ENCODE measurements at regions not wholly inside any gene's neighbourhood (a gene's known extent, or its start where the extent isn't known, plus 50 kb on each side); places are given as distances from the start of the nearest gene placed in this dataset.

GRCh38 chr6:103062136-103062535, 1668.6 kb downstream of the GRIK2 start:
- no peak for DNase-seq (ENCODE audit: low read depth)

DNA sequence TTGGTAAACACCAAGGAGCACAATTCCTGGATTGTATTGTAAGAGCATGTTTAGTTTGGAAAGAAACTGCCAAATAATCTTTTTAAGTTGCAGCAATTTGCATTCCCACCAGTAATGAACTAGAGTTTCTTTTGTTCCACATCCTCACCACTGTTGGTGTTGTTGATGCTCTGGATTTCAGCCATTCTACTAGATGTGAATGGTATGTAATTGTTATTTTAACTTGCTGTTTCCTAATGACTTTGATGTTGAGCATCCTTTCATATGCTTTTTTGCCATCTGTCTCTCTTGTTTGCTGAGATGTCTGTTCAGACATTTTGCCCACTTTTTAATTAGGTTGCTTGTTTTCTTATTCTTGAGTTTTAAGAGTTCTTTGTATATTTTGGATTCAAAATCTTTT, 1654.1 kb downstream of the GRIK2 start:
- no peak for DNase-seq (ENCODE audit: low read depth)

DNA sequence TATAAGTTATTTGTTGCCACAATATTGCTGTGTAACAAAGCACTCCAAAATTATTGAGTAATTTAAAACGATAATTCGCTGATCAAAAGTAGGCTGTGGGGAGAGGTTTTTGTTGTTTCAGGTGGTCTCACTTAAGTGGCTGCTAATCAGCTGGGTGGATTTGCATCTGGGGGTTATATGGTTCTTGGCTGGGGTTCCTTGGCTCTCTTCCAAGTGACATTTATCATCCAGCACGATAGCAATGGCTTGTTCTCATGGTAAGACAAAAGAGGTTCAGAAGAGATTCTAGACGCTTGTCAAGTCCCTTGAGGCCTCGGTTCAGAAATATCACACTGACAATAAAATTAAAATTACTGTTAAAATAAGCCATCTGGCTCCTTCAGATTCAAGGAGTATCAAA, 1648.8 kb downstream of the GRIK2 start:
- DNase-seq (ENCODE audit: low read depth), result no peak

DNA sequence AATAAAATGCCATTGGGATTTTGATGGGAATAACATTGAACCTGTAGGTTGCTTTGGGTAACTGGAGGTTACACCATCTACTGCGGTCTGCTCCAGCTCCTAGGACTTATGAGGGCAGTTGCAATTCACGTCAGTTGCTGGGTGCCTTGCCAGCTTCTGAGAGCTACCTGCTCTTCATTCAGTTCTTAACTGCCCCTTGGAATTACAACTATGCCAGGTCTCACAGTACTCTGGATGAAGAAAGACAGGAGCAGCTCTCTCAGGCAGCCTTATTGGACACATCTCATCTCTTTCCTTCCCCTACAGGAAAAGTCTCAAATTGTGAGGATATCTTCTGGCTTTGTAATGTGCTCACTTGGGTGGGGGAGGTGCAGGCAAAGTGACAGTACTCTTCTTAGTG, 1643.3 kb downstream of the GRIK2 start:
- no peak for DNase-seq (ENCODE audit: low read depth)

- no peak for DNase-seq (ENCODE audit: low read depth)
Observed at GRCh38 chr6:103027271-103027931, 1633.9 kb downstream of the GRIK2 start.

GRCh38 chr6:103018426-103018825, 1624.9 kb downstream of the GRIK2 start:
- no peak for DNase-seq (ENCODE audit: low read depth)

DNA sequence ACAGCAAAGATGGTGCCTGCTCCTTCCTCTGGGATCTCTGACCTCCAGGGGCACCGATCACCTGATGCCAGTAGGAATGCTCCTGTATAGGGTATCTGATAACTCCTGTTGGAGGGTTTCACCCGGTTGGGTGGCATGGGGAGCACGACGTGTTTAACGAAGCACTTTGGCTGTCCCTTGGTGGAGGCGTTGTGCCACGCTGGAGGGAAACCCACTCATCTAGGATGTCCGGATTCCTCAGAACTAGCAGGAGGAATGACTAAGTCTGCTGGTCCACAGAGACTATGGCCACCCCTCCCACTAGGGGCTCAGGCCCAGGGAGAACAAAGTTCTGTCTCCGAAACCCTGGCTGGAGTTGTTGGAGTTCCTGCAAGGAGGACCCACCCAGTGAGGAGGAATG, 1624.4 kb downstream of the GRIK2 start:
- DNase-seq (ENCODE audit: low read depth), result no peak

DNA sequence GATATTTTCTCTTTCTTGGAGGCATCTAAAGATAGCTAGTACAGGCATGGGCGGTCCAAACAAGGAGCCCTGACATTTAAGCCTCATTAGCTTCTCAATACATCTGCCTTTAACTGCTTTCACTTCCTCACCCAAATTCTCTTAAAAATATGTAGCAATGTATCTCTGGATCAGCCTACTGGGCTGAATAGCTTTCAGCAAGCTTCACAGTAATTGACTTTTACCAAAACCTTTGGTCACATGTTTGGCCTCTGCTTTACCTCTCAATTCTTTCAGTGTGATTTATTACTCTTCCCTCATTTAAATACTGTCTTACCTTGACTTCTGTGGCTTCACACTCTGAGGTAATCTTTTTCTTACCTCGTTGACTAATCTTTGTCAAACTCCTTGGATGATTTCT, 1618.1 kb downstream of the GRIK2 start:
- no peak for DNase-seq (ENCODE audit: low read depth)

GRCh38 chr6:103002282-103002681, 1608.8 kb downstream of the GRIK2 start:
- DNase-seq (ENCODE audit: low read depth), result peak; percentile 2

- DNase-seq (ENCODE audit: low read depth), result no peak
Observed at GRCh38 chr6:103001724-103002123, 1608.2 kb downstream of the GRIK2 start.

DNA sequence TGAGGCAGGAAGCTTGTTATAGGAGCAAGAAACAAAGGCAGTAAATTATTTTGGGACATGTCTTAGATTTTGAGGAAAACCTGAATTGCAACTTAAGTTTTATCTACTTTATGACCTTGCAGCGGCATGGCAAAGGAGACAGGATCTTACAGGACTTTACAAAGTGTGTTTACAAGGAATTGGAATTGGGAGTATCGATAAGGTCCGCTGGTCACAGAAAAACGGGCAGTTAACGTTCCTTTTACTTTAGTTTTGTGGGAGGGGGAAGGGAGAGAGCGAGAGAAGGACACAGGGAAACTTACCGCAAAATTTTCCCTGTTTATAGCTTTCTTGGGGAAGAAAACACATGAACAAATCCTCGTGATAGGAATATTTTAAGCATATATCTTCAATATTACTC, 1607.2 kb downstream of the GRIK2 start:
- DNase-seq (ENCODE audit: low read depth), result no peak

DNA sequence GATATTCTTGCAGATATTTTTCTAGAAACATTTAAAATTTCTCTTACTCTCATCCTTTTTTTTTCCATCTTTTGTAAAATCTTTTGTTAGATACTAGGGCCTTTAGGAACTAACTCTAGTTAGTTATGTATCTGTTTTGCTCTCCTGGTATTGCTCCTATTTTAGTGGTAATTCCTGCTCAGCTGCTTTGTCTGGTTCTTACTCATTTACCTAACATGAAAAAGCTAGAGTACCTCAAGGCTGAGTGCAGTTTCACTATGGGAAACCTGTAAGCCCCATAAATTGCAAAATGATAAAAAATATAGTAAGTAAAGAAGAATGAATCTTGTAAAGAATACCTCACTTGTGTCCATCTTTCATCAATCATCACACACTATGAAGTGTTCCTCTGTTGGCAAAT, 1602.0 kb downstream of the GRIK2 start:
- DNase-seq (ENCODE audit: low read depth), result no peak

DNA sequence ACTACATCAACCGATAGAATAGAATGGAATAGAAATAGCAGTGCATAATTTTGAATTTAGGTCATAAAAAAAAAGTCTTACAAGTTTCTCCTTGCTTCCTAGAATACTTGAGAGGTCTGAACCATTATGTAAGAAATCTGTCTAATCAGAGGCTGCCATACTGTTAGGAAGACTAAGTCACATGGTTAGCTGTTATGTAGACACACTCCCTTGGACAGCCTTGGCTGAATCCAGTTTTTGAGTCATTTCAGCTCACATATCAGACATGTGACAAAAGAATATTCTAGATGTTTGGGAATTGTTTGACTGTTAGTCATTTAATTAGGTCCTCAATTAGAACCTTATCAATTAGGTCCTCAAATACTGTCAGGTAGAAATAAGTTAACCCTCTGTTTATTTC, 1601.4 kb downstream of the GRIK2 start:
- DNase-seq (ENCODE audit: low read depth), result no peak

GRCh38 chr6:102986086-102986485, 1592.6 kb downstream of the GRIK2 start:
- no peak for DNase-seq (ENCODE audit: low read depth)

DNA sequence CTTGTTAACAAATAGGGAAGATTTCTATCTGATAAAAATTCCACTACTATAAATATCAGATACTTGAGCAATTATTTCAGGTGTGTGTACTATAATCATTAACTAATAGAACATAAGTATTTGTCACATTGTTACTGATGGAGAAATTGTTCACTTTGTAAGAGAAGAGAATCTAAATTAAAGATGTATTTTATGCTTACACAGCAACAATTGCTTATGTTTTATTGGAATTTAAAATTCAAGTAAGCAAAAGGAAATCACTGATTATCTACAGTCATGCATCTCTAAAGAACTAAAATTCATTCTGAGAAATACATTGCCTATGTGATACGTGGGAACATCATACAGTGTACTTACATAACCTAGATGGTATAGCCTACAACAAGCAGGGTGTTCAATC, 1590.8 kb downstream of the GRIK2 start:
- no peak for DNase-seq (ENCODE audit: low read depth)

DNA sequence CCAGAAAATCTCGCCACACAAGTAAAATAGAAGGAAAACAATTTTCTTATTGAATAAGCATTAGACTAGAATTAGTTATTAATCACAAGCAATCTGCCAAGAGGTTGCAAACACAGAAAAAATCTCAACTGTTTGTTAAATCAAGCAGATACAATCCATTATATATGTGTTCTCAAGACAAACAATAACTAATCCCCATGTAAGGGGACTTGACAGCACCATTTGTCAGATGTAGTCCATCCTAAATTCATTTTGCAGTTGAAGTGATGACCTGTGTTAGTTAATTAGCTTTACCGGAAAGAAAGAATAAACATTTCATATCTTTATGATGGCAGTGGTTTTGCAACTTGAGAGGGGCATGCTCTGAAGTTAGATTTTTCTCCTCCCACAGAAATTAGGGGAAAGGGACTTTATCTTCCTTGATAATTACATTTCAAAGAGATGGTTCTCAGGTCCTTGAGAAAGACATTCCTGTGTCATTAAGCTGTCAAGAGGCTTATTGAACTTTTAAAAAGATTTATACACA, 1588.0 kb downstream of the GRIK2 start:
- DNase-seq (ENCODE audit: low read depth), result no peak

- DNase-seq (ENCODE audit: low read depth), result no peak
Observed at GRCh38 chr6:102980951-102981350, 1587.4 kb downstream of the GRIK2 start.

GRCh38 chr6:102961902-102962301, 1568.4 kb downstream of the GRIK2 start:
- no peak for DNase-seq (ENCODE audit: low read depth)

- no peak for DNase-seq (ENCODE audit: low read depth)
Observed at GRCh38 chr6:102950967-102951366, 1557.5 kb downstream of the GRIK2 start.

GRCh38 chr6:102944475-102944874, 1551.0 kb downstream of the GRIK2 start:
- no peak for DNase-seq (ENCODE audit: low read depth)

DNA sequence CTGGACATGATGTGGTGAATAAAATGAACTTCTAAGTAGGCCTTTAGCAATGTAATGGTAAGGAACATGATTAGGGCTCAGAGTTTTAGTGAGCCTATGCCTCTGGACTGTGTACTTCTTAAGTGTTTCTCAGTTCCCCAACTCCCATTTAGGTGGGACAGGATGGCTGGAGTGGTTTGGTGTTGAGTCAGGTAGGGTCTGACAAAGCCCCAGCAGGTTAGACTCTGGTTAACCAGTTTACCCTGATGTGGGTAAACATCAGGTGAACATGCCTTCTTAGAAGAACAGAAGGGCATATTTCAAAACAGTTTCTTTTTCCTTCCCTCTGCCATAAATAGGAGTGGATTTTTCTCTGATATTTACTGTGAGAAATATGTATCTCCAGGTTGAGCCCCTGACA, 1548.7 kb downstream of the GRIK2 start:
- DNase-seq (ENCODE audit: low read depth), result no peak

DNA sequence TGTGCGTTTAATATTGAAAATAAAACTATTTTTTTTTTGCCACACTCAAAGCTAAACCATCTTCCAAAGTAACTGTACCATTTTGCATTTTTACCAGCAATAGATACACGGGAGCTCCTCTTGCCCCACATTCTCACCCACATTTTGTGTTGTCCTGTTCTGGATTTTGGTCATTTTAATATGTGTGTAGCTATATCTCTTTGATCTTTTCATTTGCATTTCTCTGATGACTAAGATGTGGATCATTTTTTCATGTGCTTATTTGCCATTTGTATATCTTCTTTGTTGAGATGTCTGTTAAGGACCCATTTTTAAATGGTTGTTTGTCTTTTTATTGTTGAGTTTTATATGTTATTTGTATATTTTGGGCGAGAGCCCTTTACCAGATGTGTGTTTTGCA, 1543.5 kb downstream of the GRIK2 start:
- no peak for DNase-seq (ENCODE audit: low read depth)

DNA sequence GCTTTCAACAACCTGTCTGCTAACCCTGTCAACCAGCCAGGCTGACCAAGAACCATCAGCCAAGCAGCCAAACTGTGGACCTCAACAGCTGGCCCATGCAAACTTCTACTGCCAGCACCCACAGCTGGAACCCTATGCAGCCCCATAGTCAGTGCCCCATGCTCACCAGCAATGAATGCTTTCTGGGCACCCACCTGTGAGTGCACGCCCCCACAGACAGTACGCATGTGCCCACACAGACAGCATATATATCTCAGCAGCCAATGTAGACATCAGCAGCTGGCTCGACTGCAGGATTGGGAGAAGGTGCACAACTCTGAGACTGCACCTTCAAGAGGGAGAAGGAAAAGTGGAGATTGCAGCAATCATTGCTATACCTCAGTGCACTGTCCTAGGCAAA, 1534.6 kb downstream of the GRIK2 start:
- DNase-seq (ENCODE audit: low read depth), result no peak

DNA sequence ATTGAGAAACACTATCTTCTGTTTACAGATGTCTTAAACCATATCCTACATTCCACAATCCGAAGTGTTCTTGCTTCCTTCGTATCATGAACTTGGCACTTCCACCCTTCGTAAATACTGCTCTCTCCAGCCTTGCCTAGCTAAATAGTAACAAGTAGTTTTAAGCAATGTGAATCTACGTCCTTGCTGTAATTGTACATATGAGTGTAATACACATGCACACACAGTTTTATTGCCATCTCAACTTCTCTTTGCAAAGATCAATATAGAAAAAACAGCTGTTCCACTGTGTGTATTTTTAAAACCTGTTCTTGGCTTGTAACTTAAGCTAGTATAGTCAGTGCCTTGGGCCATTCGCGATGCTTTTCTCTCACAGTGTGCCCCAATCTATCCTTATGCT, 1524.7 kb downstream of the GRIK2 start:
- no peak for DNase-seq (ENCODE audit: low read depth)

Measured in M059J (cell line).